Neural crest cell (in vitro differentiated cells): ENCODE measurements at regions not wholly inside any gene's neighbourhood (a gene's known extent, or its start where the extent isn't known, plus 50 kb on each side); places are given as distances from the start of the nearest gene placed in this dataset.

ENCODE experiments used
- DNase-seq: peaks from one replicate; pipeline ENCODE4 v3.0.0; 2021; ENCODE audit warnings: low read depth, mixed read lengths, low spot score
- H3K27ac Mint-ChIP-seq: one replicate; pipeline ENCODE4 v1.8.0; 2021; ENCODE audit warnings: mild to moderate bottlenecking, mixed read lengths; ENCODE audit not compliant: unreplicated experiment
- H3K27me3 Mint-ChIP-seq: 2 replicates; pipeline ENCODE4 v1.8.0; 2021; ENCODE audit warnings: low read depth, mild to moderate bottlenecking, mixed read lengths
- H3K36me3 Mint-ChIP-seq: 2 replicates; pipeline ENCODE4 v1.8.0; 2021; ENCODE audit warnings: low read depth, mild to moderate bottlenecking, mixed read lengths
- H3K4me1 Mint-ChIP-seq: 2 replicates; pipeline ENCODE4 v1.8.0; 2021; ENCODE audit warnings: mixed read lengths
- H3K4me3 Mint-ChIP-seq: one replicate; pipeline ENCODE4 v1.8.0; 2021; ENCODE audit warnings: mild to moderate bottlenecking, mixed read lengths
- H3K9me3 Mint-ChIP-seq: 2 replicates; pipeline ENCODE4 v1.8.0; 2021; ENCODE audit warnings: mixed read lengths
- TF ChIP-seq, protein P1 (sequence below): fragments of 200-600 bp; sonication (generic); conservative IDR thresholded peaks from 2 replicates; pipeline ENCODE4 v1.5.0; 2021; ENCODE audit warnings: antibody characterized with exemption, mild to moderate bottlenecking

DNA sequence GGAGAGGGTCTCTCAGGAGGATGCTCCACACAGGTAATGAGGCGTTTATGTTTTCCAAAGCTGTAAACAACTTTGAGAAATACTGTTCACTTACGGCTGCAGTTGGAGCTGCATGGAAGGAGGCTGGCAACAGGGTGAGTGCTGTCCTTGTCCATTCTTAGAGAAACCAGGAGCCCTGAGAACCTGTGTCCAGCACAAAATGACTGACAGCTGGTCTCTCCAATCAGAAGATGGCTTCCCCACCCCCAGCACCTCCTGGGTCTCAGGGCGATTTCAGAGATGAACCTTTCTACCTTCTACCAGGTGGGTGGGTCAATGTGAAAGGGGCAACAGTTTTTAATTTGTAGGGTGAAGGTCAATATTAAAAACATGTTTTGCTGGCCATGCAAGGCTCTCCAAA is 353.6 kb downstream of the NPHP4 start:
- H3K27me3 Mint-ChIP-seq: no peaks in the 10 kb centered on the region
- no peaks in the 10 kb centered on the region for H3K36me3 Mint-ChIP-seq
- no peak for DNase-seq
- H3K9me3 Mint-ChIP-seq: peaks cover 4% of the 10 kb centered on the region
- H3K4me1 Mint-ChIP-seq: no peaks in the 10 kb centered on the region
- H3K27ac Mint-ChIP-seq: no peak overlapping the region
- TF ChIP-seq, protein P1, sequence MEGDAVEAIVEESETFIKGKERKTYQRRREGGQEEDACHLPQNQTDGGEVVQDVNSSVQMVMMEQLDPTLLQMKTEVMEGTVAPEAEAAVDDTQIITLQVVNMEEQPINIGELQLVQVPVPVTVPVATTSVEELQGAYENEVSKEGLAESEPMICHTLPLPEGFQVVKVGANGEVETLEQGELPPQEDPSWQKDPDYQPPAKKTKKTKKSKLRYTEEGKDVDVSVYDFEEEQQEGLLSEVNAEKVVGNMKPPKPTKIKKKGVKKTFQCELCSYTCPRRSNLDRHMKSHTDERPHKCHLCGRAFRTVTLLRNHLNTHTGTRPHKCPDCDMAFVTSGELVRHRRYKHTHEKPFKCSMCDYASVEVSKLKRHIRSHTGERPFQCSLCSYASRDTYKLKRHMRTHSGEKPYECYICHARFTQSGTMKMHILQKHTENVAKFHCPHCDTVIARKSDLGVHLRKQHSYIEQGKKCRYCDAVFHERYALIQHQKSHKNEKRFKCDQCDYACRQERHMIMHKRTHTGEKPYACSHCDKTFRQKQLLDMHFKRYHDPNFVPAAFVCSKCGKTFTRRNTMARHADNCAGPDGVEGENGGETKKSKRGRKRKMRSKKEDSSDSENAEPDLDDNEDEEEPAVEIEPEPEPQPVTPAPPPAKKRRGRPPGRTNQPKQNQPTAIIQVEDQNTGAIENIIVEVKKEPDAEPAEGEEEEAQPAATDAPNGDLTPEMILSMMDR: no peak
- H3K4me3 Mint-ChIP-seq: no peak overlapping the region

- peaks cover 4% of the 10 kb centered on the region for H3K9me3 Mint-ChIP-seq
- H3K27me3 Mint-ChIP-seq: no peaks in the 10 kb centered on the region
- H3K36me3 Mint-ChIP-seq: no peaks in the 10 kb centered on the region
- peaks cover 10% of the 10 kb centered on the region for H3K4me1 Mint-ChIP-seq
- DNase-seq: no peak
- TF ChIP-seq, protein P1: peak; percentile 52
- H3K4me3 Mint-ChIP-seq: no peak overlapping the region
- H3K27ac Mint-ChIP-seq: no peak overlapping the region
Observed at GRCh38 chr1:5637171-5637570, 355.1 kb downstream of the NPHP4 start.

DNA sequence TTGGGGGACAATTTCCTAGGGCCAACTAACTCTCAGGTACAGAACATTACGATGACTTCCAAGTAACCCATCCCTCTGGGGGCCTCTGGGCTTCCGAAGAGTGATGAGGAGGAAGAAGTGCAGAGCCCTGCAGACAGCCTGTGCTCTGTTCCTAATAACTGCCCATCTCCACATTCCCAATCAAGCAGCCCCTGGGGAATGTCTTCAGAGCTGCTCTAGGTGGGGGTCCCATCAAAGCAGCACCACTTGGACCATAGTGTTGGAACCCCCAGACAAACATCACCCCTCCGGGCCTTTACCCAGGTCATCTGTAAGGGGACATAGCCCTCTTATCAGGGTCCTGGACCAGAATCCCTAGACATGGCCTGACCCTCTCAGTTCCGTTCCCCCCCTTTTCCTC is 357.3 kb downstream of the NPHP4 start:
- Mint-ChIP-seq H3K9me3 (peaks cover 4% of the 10 kb centered on the region), H3K27me3 (no peaks in the 10 kb centered on the region), H3K36me3 (no peaks in the 10 kb centered on the region), H3K4me3 (no peak overlapping the region), H3K4me1 (peaks cover 26% of the 10 kb centered on the region), H3K27ac (no peak overlapping the region)
- TF ChIP-seq, protein P1: no peak
- no peak for DNase-seq

DNA sequence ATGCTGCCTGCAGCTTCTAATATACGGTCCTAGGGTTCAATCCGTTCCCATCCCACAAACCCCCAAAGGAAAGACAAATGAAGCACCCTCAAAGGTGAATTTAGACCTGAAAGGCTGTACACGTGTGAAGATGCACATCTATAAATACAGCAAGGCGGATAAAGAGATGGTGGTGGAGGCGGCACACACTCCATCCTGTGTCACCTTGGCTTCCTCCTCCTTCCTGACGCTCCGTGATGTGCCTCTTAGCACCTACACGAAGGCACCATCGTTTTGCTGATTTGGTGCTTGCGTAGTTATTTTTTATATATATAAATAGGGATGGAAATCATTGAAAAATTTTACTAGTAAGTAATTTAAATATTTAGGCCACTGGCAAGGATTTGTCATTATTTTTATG is 359.4 kb downstream of the NPHP4 start:
- no peak for DNase-seq
- Mint-ChIP-seq H3K9me3 (peaks cover 4% of the 10 kb centered on the region), H3K27me3 (no peaks in the 10 kb centered on the region), H3K4me3 (no peak overlapping the region), H3K4me1 (peaks cover 26% of the 10 kb centered on the region), H3K27ac (no peak overlapping the region), H3K36me3 (no peaks in the 10 kb centered on the region)
- TF ChIP-seq, protein P1: no peak

GRCh38 chr1:5632224-5632623 is 360.0 kb downstream of the NPHP4 start:
- Mint-ChIP-seq H3K27me3 (no peaks in the 10 kb centered on the region), H3K4me3 (no peak overlapping the region), H3K9me3 (peaks cover 3% of the 10 kb centered on the region), H3K36me3 (no peaks in the 10 kb centered on the region), H3K27ac (no peak overlapping the region), H3K4me1 (peaks cover 26% of the 10 kb centered on the region)
- TF ChIP-seq, protein P1: no peak
- no peak for DNase-seq

DNA sequence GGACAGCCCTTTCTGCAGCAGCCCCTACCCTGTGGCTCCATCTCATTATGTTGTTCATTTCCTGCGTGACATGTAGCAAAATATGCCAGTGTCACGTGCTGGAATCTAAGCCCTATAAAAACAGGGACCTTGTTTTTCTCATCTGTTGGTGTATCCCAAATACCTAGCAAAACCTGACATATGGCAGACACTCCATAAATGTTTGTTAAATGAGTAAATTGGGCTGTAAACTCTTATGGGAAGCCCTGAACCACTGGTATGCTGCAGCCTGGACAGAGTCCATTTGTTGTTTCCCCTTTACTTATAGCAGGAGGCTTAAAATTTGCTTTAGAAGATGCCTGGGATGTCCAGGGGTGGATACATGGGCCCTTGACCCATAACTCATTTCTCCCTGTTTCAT is 363.8 kb downstream of the NPHP4 start:
- TF ChIP-seq, protein P1: no peak
- no peak overlapping the region for H3K4me3 Mint-ChIP-seq
- H3K27ac Mint-ChIP-seq: no peak overlapping the region
- peaks cover 2% of the 10 kb centered on the region for H3K9me3 Mint-ChIP-seq
- no peaks in the 10 kb centered on the region for H3K27me3 Mint-ChIP-seq
- H3K36me3 Mint-ChIP-seq: no peaks in the 10 kb centered on the region
- H3K4me1 Mint-ChIP-seq: peaks cover 25% of the 10 kb centered on the region
- no peak for DNase-seq
